ENCODE measurements at regions not wholly inside any gene's neighbourhood (a gene's known extent, or its start where the extent isn't known, plus 50 kb on each side); places are given as distances from the start of the nearest gene placed in this dataset.
"Not testable (repeated sequence)": the region's sequence is repeated elsewhere in the genome, so short reads cannot be mapped to it uniquely, and the experiment has no call there.

- no peak for DNase-seq
Observed at GRCh38 chr2:102871707-102872106, 109.9 kb downstream of the TMEM182 start.

DNA sequence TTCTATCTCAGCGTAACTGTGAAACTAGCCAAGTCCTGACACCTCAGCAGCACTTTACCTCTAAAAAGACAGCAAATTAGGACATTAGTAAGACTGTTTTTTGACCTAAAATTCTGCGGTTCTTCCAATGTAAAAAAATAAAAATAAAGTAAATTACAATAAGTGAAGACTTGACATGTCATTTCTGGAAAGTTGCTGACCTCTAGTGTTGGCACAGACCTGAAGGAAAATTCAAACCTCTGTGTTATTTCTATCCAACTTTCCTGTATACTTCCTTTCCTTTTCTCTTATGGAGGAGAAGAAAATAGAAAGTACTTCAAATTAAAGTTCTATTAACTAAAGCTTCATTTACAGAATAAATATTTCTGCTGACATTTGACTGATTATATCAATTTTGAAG, 110.6 kb downstream of the TMEM182 start:
- no peak for DNase-seq

GRCh38 chr2:102879513-102879912, 117.7 kb downstream of the TMEM182 start:
- DNase-seq, result not testable (repeated sequence)

GRCh38 chr2:102880731-102881130, 118.9 kb downstream of the TMEM182 start:
- DNase-seq, result no peak

DNA sequence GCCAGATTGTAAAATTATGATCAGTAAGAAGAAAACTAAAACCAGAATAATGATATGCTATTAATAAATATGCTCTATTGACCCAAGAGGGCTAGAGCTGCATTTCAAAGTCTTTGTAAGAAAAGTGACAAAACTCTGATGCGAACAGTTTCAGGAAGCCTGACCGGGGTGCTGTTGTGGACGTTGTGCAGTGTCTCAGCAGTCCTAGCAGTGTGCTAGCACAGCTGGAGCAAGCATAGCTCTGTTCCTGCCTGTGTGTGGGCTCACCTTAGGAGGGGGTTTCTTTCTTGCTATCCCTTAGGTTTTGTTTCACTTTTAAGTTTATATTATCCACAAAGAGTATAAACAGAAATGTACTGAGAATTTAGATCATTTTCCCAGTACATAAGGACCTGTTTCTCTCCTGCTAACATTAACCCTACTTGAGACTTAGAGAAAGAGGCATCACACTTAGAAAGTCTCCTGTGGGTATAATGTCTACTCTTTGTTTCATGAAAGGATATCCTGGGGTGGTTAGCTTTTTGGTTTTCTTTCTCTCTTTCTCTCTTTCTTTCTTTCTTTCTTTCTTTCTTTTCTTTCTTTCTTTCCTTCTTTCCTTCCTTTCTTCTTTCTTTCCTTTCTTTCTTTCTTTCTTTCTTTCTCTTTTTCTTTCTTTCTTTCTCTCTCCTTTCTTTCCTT, 124.5 kb downstream of the TMEM182 start:
- DNase-seq, result no peak

- no peak for DNase-seq
Observed at GRCh38 chr2:102888514-102888913, 126.7 kb downstream of the TMEM182 start.

GRCh38 chr2:102891296-102891695, 129.5 kb downstream of the TMEM182 start:
- no peak for DNase-seq

- DNase-seq, result no peak
Observed at GRCh38 chr2:102892698-102893310, 131.0 kb downstream of the TMEM182 start.

- no peak for DNase-seq
Observed at GRCh38 chr2:102893870-102894269, 132.0 kb downstream of the TMEM182 start.

DNA sequence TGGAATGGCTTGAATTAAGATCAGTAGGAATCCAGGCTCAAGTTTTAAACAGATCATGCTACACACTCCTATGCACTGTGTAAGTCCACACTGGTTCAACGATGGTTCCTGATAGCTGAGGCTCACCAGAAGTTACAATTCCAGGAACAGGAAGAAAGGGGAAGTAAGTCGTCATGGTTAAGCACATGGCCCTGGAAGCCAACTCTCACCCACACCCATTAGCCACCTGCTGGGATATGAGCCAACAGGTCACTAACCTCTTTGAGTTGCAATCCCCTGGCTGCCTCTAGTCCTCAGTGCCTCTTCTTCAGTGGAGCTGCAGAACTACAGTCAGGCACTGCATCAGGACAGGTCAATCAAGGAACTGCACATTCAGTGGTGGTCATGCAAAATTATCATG, 133.5 kb downstream of the TMEM182 start:
- no peak for DNase-seq

GRCh38 chr2:102909240-102909639, 147.4 kb downstream of the TMEM182 start:
- not testable (repeated sequence) for DNase-seq

DNA sequence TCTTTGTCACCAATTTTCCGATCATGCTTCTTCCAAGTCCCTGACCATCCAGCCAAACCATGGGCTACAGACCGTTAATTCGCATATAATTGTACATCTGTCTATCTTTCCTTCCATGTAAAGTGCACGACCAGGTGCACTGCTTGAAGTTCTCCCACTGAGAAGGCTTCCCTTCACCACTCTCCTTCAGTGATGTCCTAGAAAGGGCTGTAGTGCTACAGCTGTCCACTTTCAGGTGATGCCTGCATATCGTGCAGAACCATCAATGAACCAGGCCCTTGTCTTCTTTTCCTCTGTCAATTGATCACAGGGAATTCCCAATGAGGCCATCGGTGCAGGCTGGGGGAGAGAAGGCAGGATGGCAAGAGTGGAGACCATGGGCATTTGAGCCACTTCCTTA, 148.9 kb downstream of the TMEM182 start:
- no peak for DNase-seq

DNA sequence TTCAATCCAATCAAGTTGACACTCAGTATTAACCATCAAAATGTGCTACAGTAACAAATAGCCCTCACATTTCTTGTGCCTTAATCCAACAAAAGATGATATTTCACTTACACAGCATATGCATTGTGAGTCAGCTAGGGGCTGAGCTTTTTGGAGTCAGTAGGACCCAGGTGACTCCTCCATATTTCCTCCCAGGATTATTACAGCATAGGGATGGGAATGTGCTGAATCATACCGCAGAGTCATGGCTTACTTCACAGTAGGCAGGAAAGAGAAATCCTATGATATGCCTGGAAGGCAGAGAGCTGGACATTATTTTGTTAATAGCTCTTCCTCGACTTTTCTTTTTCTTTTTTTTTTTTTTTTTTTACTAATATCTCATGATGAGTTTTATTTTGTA, 153.3 kb downstream of the TMEM182 start:
- DNase-seq, result no peak

DNA sequence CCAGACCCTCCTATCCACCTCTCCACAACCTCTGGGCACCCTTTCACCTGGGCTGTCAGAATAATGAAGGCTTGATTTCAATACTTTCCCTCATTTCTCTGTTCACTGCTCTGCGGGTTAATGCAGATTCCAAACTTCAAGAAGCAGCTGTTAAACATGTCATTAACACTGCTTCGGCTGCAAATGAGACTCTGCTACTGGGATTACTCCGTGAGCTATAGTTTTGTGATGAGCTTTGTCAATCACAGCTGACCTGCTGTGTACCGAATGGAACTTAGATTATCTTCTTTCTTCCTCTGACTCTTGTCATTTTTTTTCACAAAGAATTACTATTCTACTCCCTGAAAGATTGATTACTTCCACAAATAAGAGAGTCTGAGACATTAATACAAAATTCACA, 160.5 kb downstream of the TMEM182 start:
- DNase-seq, result no peak

DNA sequence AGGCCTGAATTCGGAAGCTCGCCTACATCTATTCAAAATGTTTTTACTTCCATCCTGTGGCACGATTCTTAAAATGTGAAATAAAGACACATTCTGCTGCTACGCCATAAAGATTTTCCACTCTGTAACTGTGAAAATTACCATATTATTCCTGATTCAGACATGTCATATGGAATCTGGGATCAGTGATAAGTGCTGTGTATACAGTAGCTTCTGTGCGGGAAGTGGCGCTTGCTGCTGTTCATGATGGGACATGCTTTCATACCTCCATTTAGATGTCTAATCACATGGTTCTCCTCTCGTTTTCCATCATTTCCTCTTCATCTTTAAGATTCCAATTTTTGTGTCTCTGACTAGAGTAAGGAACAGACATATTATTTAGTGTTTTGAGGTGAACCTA, 163.2 kb downstream of the TMEM182 start:
- no peak for DNase-seq

- no peak for DNase-seq
Observed at GRCh38 chr2:102927854-102928267, 166.0 kb downstream of the TMEM182 start.

- no peak for DNase-seq
Observed at GRCh38 chr2:102929721-102930120, 167.9 kb downstream of the TMEM182 start.

GRCh38 chr2:102932501-102932900, 170.7 kb downstream of the TMEM182 start:
- DNase-seq, result peak in 1 of 2 experiments; percentile 39

GRCh38 chr2:102939207-102939606, 177.4 kb downstream of the TMEM182 start:
- DNase-seq, result no peak

- no peak for DNase-seq
Observed at GRCh38 chr2:102940684-102941083, 178.9 kb downstream of the TMEM182 start.

- DNase-seq, result no peak
Observed at GRCh38 chr2:102942107-102942506, 180.3 kb downstream of the TMEM182 start.

GRCh38 chr2:102943251-102943650, 181.4 kb downstream of the TMEM182 start:
- DNase-seq, result no peak

- DNase-seq, result no peak
Observed at GRCh38 chr2:102950371-102950946, 188.6 kb downstream of the TMEM182 start.

DNA sequence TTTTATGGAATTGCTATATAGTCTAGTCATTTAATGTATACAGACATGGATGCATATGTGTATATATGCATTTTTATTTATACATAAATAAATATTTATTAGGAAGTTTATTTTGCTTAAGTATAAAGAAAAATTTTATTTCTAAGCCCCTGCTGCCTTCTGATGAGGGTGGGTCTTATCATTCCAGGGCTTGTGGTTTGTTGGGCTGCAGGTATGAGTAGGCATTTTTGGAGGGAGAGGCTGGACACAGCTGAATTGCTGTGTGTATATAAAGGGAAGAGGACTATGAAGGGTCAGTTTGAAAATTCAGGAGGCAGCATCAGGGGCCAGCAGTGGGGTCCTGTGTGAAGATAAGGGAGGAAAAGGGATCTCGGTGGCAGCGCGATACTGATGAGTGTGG, 189.4 kb downstream of the TMEM182 start:
- DNase-seq, result no peak

DNA sequence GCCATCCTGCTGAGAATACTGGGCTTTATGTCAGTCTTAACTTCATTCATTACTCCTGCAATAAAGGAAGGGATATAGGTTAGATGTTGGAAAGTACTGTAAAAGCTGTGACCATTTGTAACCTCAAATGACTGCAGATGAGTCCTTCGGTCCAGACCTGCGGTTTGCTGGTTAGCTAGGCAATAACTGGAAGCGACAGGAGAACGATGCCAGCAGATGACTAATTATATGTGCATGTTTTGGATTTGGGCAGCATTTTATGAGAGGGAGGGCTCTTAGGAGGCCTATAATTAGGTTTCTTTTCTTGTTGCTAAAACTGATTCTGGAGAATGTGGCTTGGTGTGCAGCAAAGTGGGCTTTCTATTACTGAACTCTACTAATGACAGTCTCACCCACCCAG, 205.6 kb downstream of the TMEM182 start:
- DNase-seq, result no peak
